Endothelial cell of umbilical vein (primary cell): ENCODE measurements at regions not wholly inside any gene's neighbourhood (a gene's known extent, or its start where the extent isn't known, plus 50 kb on each side); places are given as distances from the start of the nearest gene placed in this dataset.

Experiments used
- CTCF ChIP-seq, 2 donors: IDR thresholded peaks; 1 replicate in 1 of 2; 2 replicates in 1 of 2; pipeline ENCODE4 v1.5.1; 2011; ENCODE audit warnings: low read length in 2 of 2, mild to moderate bottlenecking in 2 of 2, moderate library complexity in 2 of 2, control low read depth in 1 of 2, inconsistent platforms in 1 of 2, low read depth in 1 of 2; ENCODE audit not compliant: insufficient read depth in 1 of 2; ENCODE audit errors: extremely low read depth in 1 of 2
- EZH2 ChIP-seq: IDR thresholded peaks from 2 replicates; pipeline ENCODE4 v1.6.1; 2012; ENCODE audit warnings: borderline replicate concordance, low read depth, mild to moderate bottlenecking, moderate library complexity, low read length, inconsistent platforms; ENCODE audit not compliant: severe bottlenecking
- FOS ChIP-seq: IDR thresholded peaks from 2 replicates; pipeline ENCODE4 v1.6.1; 2011; ENCODE audit warnings: mild to moderate bottlenecking, low read length, moderate library complexity, borderline replicate concordance; ENCODE audit not compliant: insufficient read depth
- POLR2A ChIP-seq: IDR thresholded peaks from 2 replicates; pipeline ENCODE4 v1.6.1; 2012; ENCODE audit warnings: low read depth, mild to moderate bottlenecking, control low read depth, low read length
- POLR2AphosphoS5 ChIP-seq: IDR thresholded peaks from 2 replicates; pipeline ENCODE4 v1.6.1; 2012; ENCODE audit warnings: low read depth, mild to moderate bottlenecking, control low read depth, low read length, moderate library complexity; ENCODE audit not compliant: insufficient read depth

- TF ChIP-seq POLR2AphosphoS5 (no peak), CTCF (IDR thresholded peaks at IDR 0.05; ENCODE audit: extremely low read depth in 1 of 2, insufficient read depth in 1 of 2, low read depth in 1 of 2, low read length in 2 of 2) (no peak), POLR2A (no peak), FOS (no peak), EZH2 (no peak)
Observed at GRCh38 chr11:23087407-23087806, 227.1 kb upstream of the CCDC179 start.
